Osteocyte (in vitro differentiated cells): ENCODE measurements at regions not wholly inside any gene's neighbourhood (a gene's known extent, or its start where the extent isn't known, plus 50 kb on each side); places are given as distances from the start of the nearest gene placed in this dataset.

ENCODE experiments used
- DNase-seq: peaks from one replicate; pipeline ENCODE4 v3.0.0; 2021; ENCODE audit warnings: mixed read lengths; ENCODE audit not compliant: unreplicated experiment; ENCODE audit errors: extremely low spot score
- H3K27ac Mint-ChIP-seq: one replicate; pipeline ENCODE4 v1.8.0; 2021; ENCODE audit warnings: mild to moderate bottlenecking, mixed read lengths; ENCODE audit not compliant: unreplicated experiment
- H3K27me3 Mint-ChIP-seq: one replicate; pipeline ENCODE4 v1.8.0; 2021; ENCODE audit warnings: mixed read lengths; ENCODE audit not compliant: unreplicated experiment
- H3K36me3 Mint-ChIP-seq: one replicate; pipeline ENCODE4 v1.8.0; 2021; ENCODE audit warnings: mixed read lengths; ENCODE audit not compliant: unreplicated experiment
- H3K4me1 Mint-ChIP-seq: one replicate; pipeline ENCODE4 v1.8.0; 2021; ENCODE audit warnings: mixed read lengths; ENCODE audit not compliant: unreplicated experiment
- H3K4me3 Mint-ChIP-seq: one replicate; pipeline ENCODE4 v1.8.0; 2021; ENCODE audit warnings: mild to moderate bottlenecking, moderate library complexity, mixed read lengths; ENCODE audit not compliant: unreplicated experiment
- H3K9me3 Mint-ChIP-seq: one replicate; pipeline ENCODE4 v1.8.0; 2021; ENCODE audit warnings: mixed read lengths; ENCODE audit not compliant: unreplicated experiment
- TF ChIP-seq, protein P1 (sequence below): fragments of 200-600 bp; sonication (generic); IDR thresholded peaks from 2 replicates; pipeline ENCODE4 v1.5.0; 2021; ENCODE audit warnings: antibody characterized with exemption, mild to moderate bottlenecking, moderate library complexity

GRCh38 chr6:156376091-156376490 is 401.1 kb upstream of the ARID1B start:
- Mint-ChIP-seq H3K4me1 (peaks cover 17% of the 10 kb centered on the region), H3K27me3 (peaks cover 4% of the 10 kb centered on the region), H3K9me3 (no peaks in the 10 kb centered on the region), H3K36me3 (no peaks in the 10 kb centered on the region), H3K27ac (no peak overlapping the region), H3K4me3 (no peak overlapping the region)
- DNase-seq = no peak
- TF ChIP-seq, protein P1, sequence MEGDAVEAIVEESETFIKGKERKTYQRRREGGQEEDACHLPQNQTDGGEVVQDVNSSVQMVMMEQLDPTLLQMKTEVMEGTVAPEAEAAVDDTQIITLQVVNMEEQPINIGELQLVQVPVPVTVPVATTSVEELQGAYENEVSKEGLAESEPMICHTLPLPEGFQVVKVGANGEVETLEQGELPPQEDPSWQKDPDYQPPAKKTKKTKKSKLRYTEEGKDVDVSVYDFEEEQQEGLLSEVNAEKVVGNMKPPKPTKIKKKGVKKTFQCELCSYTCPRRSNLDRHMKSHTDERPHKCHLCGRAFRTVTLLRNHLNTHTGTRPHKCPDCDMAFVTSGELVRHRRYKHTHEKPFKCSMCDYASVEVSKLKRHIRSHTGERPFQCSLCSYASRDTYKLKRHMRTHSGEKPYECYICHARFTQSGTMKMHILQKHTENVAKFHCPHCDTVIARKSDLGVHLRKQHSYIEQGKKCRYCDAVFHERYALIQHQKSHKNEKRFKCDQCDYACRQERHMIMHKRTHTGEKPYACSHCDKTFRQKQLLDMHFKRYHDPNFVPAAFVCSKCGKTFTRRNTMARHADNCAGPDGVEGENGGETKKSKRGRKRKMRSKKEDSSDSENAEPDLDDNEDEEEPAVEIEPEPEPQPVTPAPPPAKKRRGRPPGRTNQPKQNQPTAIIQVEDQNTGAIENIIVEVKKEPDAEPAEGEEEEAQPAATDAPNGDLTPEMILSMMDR = no peak

- no peak overlapping the region for H3K27ac Mint-ChIP-seq
- TF ChIP-seq, protein P1 = no peak
- H3K9me3 Mint-ChIP-seq = peaks cover 15% of the 10 kb centered on the region
- H3K27me3 Mint-ChIP-seq = no peaks in the 10 kb centered on the region
- no peak overlapping the region for H3K4me3 Mint-ChIP-seq
- H3K4me1 Mint-ChIP-seq = no peaks in the 10 kb centered on the region
- no peaks in the 10 kb centered on the region for H3K36me3 Mint-ChIP-seq
- DNase-seq = peak; percentile 62
Measured at GRCh38 chr6:156359912-156360311, 417.3 kb upstream of the ARID1B start.

DNA sequence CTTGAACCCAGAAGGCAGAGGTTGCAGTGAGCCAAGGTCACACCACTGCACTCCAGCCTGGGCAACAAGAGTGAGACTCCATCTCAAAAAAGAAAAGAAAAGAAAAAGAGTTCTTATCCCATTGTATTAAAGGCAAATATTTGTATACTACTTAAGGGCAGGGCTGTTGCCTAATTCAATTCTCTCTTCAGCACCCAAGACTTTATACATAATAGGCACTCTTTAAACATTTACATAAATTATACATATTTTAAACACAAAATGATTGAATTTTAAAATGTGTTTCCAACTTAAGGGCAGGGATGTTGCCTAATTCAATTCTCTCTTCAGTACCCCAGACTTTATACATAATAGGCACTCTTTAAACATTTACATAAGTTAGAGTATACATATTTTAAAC is 424.3 kb upstream of the ARID1B start:
- Mint-ChIP-seq H3K36me3 (no peaks in the 10 kb centered on the region), H3K27me3 (peaks cover 17% of the 10 kb centered on the region), H3K4me1 (no peaks in the 10 kb centered on the region), H3K27ac (no peak overlapping the region), H3K9me3 (peaks cover under 1% of the 10 kb centered on the region), H3K4me3 (no peak overlapping the region)
- TF ChIP-seq, protein P1 = no peak
- DNase-seq = no peak

GRCh38 chr6:156351346-156351966 is 425.7 kb upstream of the ARID1B start:
- Mint-ChIP-seq H3K9me3 (no peaks in the 10 kb centered on the region), H3K27ac (no peak overlapping the region), H3K4me3 (no peak overlapping the region), H3K27me3 (peaks cover 17% of the 10 kb centered on the region), H3K4me1 (no peaks in the 10 kb centered on the region), H3K36me3 (no peaks in the 10 kb centered on the region)
- DNase-seq = peak; percentile 59
- TF ChIP-seq, protein P1 = no peak

GRCh38 chr6:156350337-156350736 is 426.8 kb upstream of the ARID1B start:
- TF ChIP-seq, protein P1 = no peak
- no peak for DNase-seq
- Mint-ChIP-seq H3K4me1 (no peaks in the 10 kb centered on the region), H3K27ac (no peak overlapping the region), H3K27me3 (peaks cover 17% of the 10 kb centered on the region), H3K9me3 (no peaks in the 10 kb centered on the region), H3K4me3 (no peak overlapping the region), H3K36me3 (no peaks in the 10 kb centered on the region)
